ENCODE measurements at regions not wholly inside any gene's neighbourhood (a gene's known extent, or its start where the extent isn't known, plus 50 kb on each side); places are given as distances from the start of the nearest gene placed in this dataset.
"Not testable (repeated sequence)": the region's sequence is repeated elsewhere in the genome, so short reads cannot be mapped to it uniquely, and the experiment has no call there.

- ATAC-seq (ENCODE audit: poor library complexity) (no peak), DNase-seq (no peak)
- intact Hi-C loops (cut with DNase I) = no loop called here
Observed at GRCh38 chr7:96770758-96771157, 61.1 kb upstream of the SEM1 start.

GRCh38 chr7:96772139-96772694 is 62.6 kb upstream of the SEM1 start:
- DNase-seq (no peak), ATAC-seq (ENCODE audit: poor library complexity) (no peak)
- intact Hi-C loops (cut with DNase I) = no loop called here

GRCh38 chr7:96773483-96773882 is 63.8 kb upstream of the SEM1 start:
- no peak for ATAC-seq (ENCODE audit: poor library complexity)
- intact Hi-C loops (cut with DNase I) = no loop called here
- DNase-seq = no peak

GRCh38 chr7:96774358-96774757 is 64.7 kb upstream of the SEM1 start:
- intact Hi-C loops (cut with DNase I) = no loop called here
- DNase-seq (no peak), ATAC-seq (ENCODE audit: poor library complexity) (no peak)

GRCh38 chr7:96775046-96775445 is 65.4 kb upstream of the SEM1 start:
- intact Hi-C loops (cut with DNase I) = no loop called here
- no peak for ATAC-seq (ENCODE audit: poor library complexity)
- DNase-seq = no peak

GRCh38 chr7:96778263-96778662 is 68.6 kb upstream of the SEM1 start:
- ATAC-seq (ENCODE audit: poor library complexity) (no peak), DNase-seq (no peak)
- intact Hi-C loops (cut with DNase I) = no loop called here

GRCh38 chr7:96781919-96782318 is 72.3 kb upstream of the SEM1 start:
- no peak for ATAC-seq (ENCODE audit: poor library complexity)
- no peak for DNase-seq
- intact Hi-C loops (cut with DNase I) = no loop called here

- ATAC-seq (ENCODE audit: poor library complexity); DNase-seq; intact Hi-C loops (cut with DNase I): not testable (repeated sequence)
Observed at GRCh38 chr7:96782686-96783298, 73.1 kb upstream of the SEM1 start.

- no peak for DNase-seq
- intact Hi-C loops (cut with DNase I) = no loop called here
- no peak for ATAC-seq (ENCODE audit: poor library complexity)
Observed at GRCh38 chr7:96784597-96784996, 75.0 kb upstream of the SEM1 start.

GRCh38 chr7:96786261-96786997 is 76.8 kb upstream of the SEM1 start:
- intact Hi-C loops (cut with DNase I) = no loop called here

GRCh38 chr7:96786998-96787395 is 77.4 kb upstream of the SEM1 start:
- ATAC-seq (ENCODE audit: poor library complexity) (no peak), DNase-seq (no peak)
- intact Hi-C loops (cut with DNase I) = no loop called here

More at GRCh38 chr7:96786261-96786997, 76.8 kb upstream of the SEM1 start:
- DNase-seq (peak; percentile 41), ATAC-seq (ENCODE audit: poor library complexity) (peak; percentile 27)

- DNase-seq (no peak), ATAC-seq (ENCODE audit: poor library complexity) (no peak)
- intact Hi-C loops (cut with DNase I) = no loop called here
Observed at GRCh38 chr7:96789914-96790313, 80.3 kb upstream of the SEM1 start.

- intact Hi-C loops (cut with DNase I) = no loop called here
- DNase-seq (no peak), ATAC-seq (ENCODE audit: poor library complexity) (no peak)
Observed at GRCh38 chr7:96792115-96792514, 82.5 kb upstream of the SEM1 start.

GRCh38 chr7:96794063-96794462 is 84.4 kb upstream of the SEM1 start:
- DNase-seq = no peak
- ATAC-seq (ENCODE audit: poor library complexity) = no peak
- intact Hi-C loops (cut with DNase I) = no loop called here

- intact Hi-C loops (cut with DNase I) = no loop called here
Observed at GRCh38 chr7:96800122-96800521, 90.5 kb upstream of the SEM1 start.

GRCh38 chr7:96800824-96801223 is 91.2 kb upstream of the SEM1 start:
- intact Hi-C loops (cut with DNase I) = no loop called here
- ATAC-seq (ENCODE audit: poor library complexity) (no peak), DNase-seq (no peak)

More at GRCh38 chr7:96800122-96800521, 90.5 kb upstream of the SEM1 start:
- DNase-seq = no peak
- ATAC-seq (ENCODE audit: poor library complexity) = no peak

GRCh38 chr7:96819111-96819700 is 109.6 kb upstream of the SEM1 start:
- ATAC-seq (ENCODE audit: poor library complexity) = no peak
- DNase-seq = no peak
- intact Hi-C loops (cut with DNase I) = no loop called here

- ATAC-seq (ENCODE audit: poor library complexity); DNase-seq; intact Hi-C loops (cut with DNase I): not testable (repeated sequence)
Observed at GRCh38 chr7:96821131-96821530, 111.5 kb upstream of the SEM1 start.

- ATAC-seq (ENCODE audit: poor library complexity) (no peak), DNase-seq (no peak)
- intact Hi-C loops (cut with DNase I) = no loop called here
Observed at GRCh38 chr7:96822824-96823223, 113.2 kb upstream of the SEM1 start.

- no peak for ATAC-seq (ENCODE audit: poor library complexity)
- intact Hi-C loops (cut with DNase I) = no loop called here
- no peak for DNase-seq
Observed at GRCh38 chr7:96823274-96823673, 113.6 kb upstream of the SEM1 start.

Data from Right ventricle myocardium superior (tissue), 1 donor.